Mucosa of gallbladder (tissue), 1 donor: ENCODE measurements at regions not wholly inside any gene's neighbourhood (a gene's known extent, or its start where the extent isn't known, plus 50 kb on each side); places are given as distances from the start of the nearest gene placed in this dataset.

ENCODE experiments used
- DNase-seq: peaks from one replicate; pipeline ENCODE4 v3.0.0-alpha.2; 2020; ENCODE audit warnings: low spot score
- donor health status: DM: no; HTN: no; CAD: no.

DNA sequence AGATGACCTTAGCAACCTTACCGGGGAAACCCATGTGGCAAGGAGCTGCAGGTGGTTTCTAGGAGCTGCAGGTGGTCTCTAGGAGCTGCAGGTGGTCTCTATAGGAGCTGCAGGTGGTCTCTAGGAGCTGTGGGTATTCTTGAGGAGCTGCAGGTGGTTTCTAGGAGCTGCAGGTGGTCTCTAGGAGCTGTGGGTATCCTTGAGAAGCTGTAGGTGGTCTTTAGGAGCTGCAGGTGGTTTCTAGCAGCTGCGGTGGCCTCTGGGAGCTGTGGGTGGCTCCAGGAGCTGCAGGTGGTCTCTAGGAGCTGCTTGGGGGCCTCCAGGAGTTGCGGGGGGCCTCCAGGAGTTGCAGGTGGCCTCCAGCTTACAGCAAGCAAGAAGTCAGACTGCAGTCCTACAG lies 997.5 kb downstream of the TBC1D22A start:
- DNase-seq = no peak

- DNase-seq = no peak
Measured at GRCh38 chr22:47757741-47758140, 995.3 kb downstream of the TBC1D22A start.

- DNase-seq = no peak
Measured at GRCh38 chr22:47750086-47750485, 987.6 kb downstream of the TBC1D22A start.

DNA sequence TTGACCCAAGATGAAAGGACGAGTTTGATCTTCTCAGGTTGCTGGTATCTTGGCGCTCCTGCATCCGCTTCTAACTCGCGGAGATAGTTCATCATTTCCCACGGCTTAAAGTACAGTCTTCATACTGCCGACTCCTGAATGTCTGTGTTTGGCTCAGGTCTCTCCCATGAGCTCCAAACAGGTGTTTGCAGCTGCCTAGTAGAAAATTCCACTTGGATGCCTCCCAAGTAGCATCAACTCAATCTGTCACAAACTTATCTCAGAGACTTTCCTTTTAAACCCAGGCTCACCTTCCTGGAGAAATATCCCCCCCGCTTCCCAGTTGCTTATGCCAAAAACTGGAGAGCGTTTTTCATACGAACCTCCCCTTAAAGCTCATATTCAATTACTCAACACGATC lies 986.5 kb downstream of the TBC1D22A start:
- no peak for DNase-seq

DNA sequence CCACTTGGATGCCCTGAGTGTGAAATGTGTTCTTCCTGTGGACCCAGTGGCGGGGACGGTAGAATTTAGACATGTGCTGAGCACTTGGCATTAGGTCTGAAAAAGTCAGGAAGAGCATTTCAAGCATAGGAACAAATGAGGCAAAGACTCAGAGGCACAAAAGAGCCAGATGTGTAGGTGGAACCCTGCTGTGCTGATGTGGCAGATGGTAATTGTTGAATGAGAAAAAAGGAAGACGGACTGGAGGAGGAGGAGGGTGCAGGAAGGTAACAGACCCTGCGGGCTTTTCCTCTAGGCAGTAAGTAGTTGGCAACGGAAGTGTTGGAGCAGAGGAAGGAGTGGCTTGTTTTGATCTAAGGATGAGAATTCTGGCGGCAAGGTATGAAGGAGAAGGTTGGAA lies 985.8 kb downstream of the TBC1D22A start:
- DNase-seq = no peak

DNA sequence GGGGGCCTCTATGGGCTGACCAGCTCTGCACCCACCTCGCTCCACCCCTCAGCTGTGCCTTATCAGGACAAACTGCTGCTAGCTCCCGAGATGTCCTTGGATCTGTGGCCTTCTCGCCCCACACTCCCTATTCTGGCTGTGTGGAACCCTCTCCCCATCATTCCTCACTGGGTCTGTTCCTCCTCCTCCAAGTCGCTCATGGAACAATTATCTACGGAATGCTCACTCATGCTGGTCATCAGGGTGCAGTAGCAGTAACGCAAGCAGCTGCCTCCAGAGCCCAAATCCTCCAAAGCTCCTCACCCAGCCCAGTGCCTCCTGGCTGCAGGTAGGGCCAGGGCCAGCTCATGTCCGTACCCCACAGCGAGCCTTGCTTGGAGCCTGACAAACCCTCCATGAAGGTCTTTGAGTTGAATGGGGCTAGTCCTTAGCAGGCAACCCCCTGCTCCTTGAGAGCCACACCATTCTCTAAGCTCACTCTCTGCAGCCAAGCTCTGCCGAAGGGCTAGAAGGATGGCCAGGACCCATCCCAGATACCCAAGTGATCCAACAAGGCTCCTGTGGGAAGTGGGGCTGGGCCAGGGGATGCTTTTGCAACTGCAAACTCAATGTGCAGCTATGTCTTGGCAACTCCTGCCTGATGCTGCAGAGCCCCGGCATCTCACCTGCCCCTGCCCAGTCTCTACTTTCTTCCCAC lies 977.8 kb downstream of the TBC1D22A start:
- DNase-seq = no peak

DNA sequence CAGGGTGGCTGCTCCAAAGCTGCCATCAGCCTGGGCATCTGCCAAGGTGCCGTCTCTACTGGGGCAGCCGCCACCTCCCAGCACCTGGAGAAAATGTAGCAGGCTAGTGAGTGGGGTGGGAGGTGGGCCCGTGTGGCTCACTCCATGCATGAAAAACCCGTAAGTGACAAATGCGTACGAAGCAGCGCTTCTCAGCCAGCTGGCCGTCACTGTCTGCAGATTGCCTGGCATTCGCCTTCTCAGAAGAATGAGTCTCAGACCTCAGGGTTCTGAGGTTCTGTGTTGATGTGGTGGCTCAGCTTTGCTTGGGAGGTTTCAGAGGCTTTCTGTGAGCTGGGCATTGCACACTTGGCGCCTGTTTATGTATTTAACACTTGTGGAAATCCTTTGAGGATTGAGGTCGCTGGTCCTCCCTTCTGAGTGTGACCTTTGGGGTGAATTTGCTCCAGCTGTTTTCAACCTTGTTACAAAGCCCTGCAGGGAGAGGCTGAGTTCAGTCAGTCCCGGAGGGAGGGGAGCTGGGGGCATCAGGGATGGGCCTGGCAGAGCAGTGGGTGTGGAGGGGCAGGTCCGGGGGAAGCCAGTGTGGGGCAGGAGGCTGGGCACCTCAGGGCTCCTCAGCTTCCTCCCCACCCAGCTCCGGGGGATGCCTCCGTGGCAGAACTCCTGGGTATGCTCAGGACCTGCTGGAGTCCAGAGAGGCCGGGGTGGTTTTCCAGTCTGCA lies 977.0 kb downstream of the TBC1D22A start:
- DNase-seq = no peak

DNA sequence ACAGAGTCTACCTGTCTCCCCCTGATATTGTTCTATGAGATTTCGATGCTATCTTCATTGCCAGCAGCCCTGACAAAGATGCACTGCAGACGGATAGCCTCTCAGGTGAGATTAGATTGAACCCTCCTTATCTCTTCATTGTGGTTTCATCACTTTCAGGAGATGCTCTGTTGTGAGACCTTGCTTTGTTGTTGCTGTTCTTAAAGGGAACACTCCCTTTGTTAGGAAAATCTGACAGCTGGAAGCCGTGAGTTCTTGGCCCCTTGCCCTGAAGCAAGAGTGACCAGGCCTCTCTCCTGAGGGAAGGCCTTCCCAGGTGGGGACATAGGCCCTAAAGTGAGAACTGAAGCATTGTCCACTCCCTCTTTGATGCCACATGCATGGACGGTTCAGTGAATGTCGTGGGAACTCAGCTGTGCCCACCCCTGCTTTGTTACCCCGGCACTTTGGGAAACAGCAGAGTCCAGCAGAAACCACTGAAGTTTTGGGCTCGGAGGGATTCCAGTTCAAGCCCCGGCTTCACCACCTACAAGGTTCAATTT lies 976.1 kb downstream of the TBC1D22A start:
- no peak for DNase-seq

DNA sequence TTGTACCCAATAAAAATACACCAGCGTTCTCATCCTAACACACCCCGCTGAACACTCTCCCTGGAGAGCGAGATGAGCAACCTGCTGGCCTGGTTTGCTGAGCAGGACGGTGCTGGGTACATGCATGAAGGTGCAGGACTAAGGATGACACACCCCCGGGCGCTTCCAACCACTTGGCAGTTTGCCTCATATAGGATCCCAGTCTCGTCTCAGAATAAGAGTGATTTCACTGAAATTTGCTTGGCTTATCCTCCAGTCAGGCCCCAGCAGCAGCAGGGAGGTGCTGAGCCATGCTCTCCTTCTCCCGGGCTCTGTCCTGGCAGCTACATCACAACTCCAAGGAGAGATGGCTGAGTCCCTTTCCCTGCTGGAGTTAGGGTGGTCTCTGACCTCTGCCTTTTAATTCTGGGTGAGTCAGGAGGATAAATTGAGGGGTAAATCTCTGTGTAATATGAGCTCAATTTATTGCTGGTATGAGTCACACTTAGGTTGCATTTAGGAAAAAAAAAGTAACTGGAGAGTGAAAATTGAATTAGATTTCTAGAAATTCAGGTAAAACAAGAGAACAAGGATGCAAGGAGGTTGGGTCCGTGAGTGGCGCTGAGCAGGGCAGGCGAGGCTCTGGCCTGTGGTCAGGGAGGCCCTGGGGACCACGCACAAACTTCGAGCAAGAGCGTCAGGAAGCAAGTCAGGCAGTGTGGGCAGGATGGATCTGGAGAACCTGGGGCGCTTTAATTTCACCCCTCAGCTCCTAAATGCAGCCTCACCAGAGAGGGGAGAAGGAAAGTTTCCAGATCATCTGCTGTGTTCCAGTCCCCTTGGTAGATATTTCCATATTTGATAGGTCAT lies 974.0 kb downstream of the TBC1D22A start:
- DNase-seq = no peak

DNA sequence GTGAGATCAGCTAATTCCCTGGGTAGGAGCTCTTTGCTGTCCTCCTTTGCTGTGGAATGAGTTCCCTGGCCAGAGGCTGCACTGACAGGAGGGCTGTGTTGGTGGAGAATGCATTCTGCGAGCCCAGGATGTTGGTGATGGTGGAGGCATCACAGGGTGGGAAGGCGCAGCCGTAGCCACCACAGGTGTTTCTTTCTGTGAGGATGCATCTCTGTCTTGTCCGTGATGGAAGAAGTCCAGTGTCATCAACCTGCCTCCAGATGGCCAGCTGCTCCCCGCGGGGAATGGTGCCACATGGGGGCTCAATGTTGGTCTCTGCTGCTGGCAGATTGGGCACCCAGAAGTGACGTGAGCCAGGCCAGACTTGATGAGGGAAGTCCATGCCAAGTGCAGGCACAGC lies 972.1 kb downstream of the TBC1D22A start:
- no peak for DNase-seq

DNA sequence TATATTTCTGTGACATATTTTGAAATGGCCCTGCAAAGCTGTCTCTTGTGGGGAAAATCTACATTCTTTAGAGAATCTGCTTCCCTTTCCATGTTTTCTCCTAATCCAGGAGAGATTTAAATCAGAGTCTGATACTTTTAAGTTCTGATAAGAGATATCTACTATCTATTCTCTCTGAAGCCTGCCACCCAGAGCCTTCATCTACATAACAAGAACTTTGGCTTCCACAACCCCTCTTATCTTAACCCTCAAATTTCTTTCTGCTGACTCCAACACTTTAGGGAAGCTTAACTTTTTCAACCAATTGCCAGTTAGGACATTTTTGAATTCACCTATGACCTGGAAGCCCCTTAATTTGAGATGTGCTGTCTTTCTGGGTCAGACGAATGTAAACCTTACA lies 965.2 kb downstream of the TBC1D22A start:
- no peak for DNase-seq

- no peak for DNase-seq
Measured at GRCh38 chr22:47724751-47725150, 962.3 kb downstream of the TBC1D22A start.

DNA sequence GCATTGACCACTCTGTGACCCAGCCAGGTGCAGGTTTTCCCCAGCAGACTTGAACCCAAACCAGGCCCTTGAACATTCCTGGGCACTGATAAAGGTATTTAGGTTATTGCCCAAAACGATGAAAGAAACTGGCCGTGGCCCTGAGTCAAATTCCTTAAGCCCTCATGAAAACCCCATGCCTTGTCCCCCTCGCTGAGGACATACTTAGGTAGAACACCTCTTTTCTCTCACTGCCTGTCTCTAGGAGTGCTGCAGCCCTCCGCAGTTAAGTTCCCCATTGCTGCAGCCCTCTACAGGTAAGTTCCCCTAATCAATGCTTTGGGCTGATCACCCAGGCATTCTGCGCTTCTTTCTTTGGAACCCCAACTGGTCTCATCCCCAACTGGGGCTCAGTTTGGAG lies 961.6 kb downstream of the TBC1D22A start:
- no peak for DNase-seq

GRCh38 chr22:47718337-47718736 lies 955.9 kb downstream of the TBC1D22A start:
- DNase-seq = no peak

DNA sequence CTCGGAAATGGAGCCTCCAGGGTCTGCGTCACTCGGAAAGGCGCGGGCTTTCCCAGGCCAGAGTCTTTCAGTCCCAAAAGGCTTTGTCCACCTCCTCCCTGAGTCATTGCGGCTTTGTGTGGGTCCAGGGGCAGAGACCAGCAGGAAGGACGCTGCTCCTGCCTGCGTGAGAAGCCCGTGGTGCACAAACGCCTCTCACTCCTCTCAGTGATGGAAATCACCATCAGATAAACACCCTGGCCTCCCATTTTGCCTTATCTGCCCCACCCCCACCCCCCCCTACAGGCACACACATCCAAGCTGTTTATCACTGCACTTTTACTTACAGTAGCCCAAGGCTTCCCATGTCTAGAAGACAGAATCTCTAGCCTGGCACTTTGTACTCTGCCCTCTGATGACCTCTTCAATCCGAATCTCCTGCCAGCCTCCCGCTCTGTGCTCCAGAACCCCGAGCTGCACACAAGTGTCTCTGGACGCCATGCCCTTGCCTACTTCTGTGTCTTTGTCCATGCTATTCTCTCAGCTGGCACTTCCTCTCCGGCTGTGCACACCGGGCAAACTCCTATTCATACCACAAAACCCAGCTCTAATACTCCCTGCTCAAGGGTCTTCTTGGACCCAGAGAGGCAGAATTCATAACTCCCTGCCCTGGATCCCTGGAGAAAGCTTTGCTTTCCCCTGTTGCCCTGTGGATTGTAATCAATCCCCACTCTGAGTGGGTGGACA lies 954.6 kb downstream of the TBC1D22A start:
- no peak for DNase-seq

DNA sequence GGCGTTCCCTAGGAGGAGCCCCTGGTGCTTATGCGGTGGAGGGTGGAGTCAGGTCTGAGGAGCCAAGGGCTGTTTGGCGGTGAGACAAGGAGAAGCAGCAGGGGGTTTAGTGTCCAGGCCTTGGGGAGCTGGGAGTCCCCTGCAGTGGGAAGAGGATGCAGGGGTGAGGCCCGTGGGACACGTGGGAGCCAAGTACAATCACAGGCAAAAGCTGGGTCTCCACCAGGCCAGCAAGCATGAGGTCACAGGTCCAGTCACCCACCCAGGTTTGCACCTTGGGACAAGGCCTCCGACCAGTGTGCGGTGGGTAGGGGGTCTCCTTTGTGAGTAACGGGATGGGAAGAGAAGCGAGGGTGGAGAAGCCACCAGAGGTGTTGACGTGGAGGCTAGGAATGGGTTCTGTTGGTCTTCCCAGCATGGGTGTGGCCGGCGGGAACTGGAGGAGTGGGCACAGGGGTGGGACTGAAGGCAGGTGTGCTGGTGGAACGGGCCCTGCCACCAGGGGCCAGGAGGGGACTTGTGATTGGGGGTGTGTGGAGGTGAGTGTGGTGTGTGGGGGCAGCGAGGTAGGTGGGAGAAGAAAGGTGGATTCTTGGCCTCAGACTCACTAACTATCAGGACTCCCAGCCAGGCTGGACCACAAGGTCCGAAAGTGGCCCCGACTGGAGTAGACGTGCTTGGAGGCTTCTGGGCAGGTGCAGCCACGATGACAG lies 953.6 kb downstream of the TBC1D22A start:
- no peak for DNase-seq

DNA sequence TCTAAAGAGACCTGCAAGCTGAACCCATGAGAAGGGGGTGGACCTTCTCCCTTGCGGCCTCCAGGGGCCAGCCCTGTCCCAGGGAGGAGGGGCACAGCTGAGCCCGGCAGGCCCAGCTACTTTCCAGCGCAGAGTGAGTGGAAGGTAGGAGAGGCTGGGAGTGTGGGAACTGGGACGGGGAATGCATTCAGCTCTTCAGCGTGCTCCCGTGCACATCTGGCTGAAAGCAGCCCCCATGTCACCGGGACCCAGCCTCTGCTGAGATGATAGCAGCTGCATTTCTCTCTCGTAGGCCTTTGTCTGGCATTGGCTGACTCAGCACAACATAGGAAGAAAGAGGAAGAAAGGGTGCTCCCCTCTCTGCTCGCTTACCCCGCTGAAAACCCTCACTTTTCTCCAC lies 951.5 kb downstream of the TBC1D22A start:
- no peak for DNase-seq

DNA sequence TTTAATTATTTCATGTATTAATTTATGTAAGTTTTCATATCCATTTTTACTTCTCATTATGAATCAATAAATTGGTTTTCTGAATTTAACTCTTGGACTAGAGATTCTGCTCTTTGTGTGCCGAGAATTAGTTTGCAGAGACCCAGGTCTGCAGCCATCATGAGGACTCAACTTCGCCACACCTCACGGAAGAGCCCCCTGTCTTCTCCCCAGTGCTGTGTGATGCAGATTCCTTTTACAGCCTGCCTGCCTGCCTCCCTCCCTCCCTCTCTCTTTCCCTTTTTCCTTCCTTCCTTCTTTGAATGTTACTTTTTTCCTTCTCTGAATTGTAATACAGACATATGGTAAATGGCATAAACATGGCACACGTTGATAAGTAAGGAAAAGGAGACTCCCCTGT lies 947.7 kb downstream of the TBC1D22A start:
- no peak for DNase-seq

- no peak for DNase-seq
Measured at GRCh38 chr22:47705350-47705749, 942.9 kb downstream of the TBC1D22A start.

DNA sequence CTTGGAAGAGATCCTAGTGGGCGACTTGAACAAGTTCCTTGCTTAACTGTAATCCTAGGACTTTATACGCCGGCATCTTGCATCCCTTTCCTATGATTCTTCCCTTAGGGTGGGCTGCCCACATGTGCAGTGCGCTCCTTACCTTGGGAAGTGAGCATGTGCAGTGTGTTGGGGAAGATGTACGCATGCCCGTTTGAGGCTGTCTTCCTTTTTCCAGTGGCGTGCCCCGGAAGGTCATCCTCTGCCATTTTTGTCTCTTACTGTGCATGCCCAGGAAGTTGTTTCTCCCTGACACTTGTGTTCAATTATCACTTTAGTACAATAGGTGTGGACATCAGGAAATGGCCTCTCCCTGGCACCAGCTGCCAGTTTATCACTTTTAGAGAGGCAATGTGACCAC lies 936.5 kb downstream of the TBC1D22A start:
- DNase-seq = no peak

DNA sequence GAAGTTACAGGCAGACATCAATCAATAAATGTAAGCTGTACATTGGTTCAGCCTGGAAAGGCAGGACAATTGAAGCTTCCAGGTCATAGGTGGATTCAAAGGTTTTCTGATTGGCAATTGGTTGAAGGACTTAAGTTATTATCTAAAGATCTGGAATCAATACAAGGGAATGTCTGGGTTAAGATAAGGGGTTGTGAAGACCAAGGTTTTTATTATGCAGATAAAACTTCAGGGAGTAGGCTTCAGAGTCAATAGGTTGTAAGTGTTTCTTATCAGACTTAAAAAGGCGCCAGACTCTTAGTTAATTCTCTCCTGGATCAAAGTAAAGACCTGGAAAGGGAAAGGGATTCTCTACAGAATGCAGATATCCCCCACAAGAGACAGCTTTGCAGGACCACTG lies 935.4 kb downstream of the TBC1D22A start:
- DNase-seq = no peak
